ENCODE measurements at regions not wholly inside any gene's neighbourhood (a gene's known extent, or its start where the extent isn't known, plus 50 kb on each side); places are given as distances from the start of the nearest gene placed in this dataset.

- TF ChIP-seq CTCF (tag by site-specific recombination; IDR thresholded peaks at IDR 0.05) (no peak), ATF2 (tag by site-specific recombination; IDR thresholded peaks at IDR 0.05; ENCODE audit: low read depth) (no peak), YY1 (tag by site-specific recombination; IDR thresholded peaks at IDR 0.05) (no peak), SP2 (tag by site-specific recombination; IDR thresholded peaks at IDR 0.05) (no peak), ZNF654 (tag by site-specific recombination; IDR thresholded peaks at IDR 0.05; ENCODE audit: low read depth) (no peak)
These were observed 267.3 kb downstream of the MYCN start for GRCh38 chr2:16207611-16208010.
